ENCODE measurements at regions not wholly inside any gene's neighbourhood (a gene's known extent, or its start where the extent isn't known, plus 50 kb on each side); places are given as distances from the start of the nearest gene placed in this dataset.
"Not testable (repeated sequence)": the region's sequence is repeated elsewhere in the genome, so short reads cannot be mapped to it uniquely, and the experiment has no call there.

- TF ChIP-seq POLR2A (IDR thresholded peaks at IDR 0.05; ENCODE audit: low read depth, low read length): no peak
- DNase-seq (ENCODE audit: insufficient read length, low spot score) (no peak), FAIRE-seq (no peak)
These were observed 131.8 kb upstream of the ENPEP start for GRCh38 chr4:110344165-110344564.

DNA sequence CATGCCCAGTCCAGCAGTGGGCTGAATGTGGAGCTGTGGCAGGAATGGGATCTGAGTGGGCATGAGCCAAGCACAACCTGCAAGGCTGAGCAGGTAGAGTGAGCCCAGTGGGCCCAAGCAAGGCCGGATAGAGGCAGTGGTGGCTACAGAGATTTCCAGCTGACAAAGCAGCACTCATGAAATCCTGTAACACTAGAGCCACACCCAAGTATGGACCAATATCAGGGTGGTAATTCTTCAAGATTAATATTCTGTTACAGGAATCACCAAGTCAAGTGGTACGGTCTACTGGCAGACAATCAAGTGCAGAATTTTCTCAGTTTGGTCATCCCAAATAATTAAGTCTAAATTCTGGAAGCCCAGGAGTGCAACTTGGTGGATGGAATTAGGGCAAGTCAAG lies 132.4 kb upstream of the ENPEP start:
- TF ChIP-seq POLR2A (IDR thresholded peaks at IDR 0.05; ENCODE audit: low read depth, low read length): no peak
- FAIRE-seq (no peak), DNase-seq (ENCODE audit: insufficient read length, low spot score) (no peak)

GRCh38 chr4:110341118-110341517 lies 134.8 kb upstream of the ENPEP start:
- FAIRE-seq; DNase-seq (ENCODE audit: insufficient read length, low spot score): not testable (repeated sequence)

DNA sequence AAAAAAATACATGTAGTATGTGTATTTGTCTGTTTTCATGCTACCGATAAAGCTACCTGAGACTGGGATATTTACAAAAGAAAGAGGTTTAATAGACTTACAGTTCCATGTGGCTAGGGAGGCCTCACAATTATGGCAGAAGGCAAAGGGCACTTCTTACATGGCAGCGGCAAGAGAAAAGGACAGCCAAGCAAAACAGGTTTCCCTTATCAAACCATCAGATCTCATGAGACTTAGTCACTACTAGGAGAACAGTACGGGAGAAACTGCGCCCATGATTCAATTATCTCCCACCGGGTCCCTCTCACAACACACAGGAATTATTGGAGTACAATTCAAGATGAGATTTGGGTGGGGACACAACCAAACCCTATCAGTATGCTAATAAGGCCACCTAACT lies 137.0 kb upstream of the ELOVL6 start:
- FAIRE-seq (no peak), DNase-seq (ENCODE audit: insufficient read length, low spot score) (no peak)
- TF ChIP-seq POLR2A (IDR thresholded peaks at IDR 0.05; ENCODE audit: low read depth, low read length): no peak

DNA sequence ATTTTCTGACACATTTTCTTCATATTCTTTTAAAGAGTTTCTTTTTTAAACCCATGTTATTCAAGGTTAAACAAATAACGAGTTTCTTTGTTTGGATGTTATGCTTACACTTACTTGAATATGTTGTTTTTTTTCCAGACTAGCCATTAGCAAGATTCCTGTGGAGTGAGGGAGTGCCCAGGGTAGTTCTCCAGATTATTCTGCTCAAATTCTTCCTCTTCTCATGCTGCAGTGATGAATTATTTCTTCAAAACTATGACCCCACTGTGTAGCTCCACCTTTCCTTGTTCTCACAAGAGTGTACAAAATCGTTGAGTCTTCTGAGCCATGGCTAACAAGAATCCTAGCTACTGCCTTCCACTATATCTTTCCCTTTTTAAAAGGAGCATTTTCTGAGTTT lies 134.1 kb upstream of the ELOVL6 start:
- no peak for FAIRE-seq
- DNase-seq (ENCODE audit: insufficient read length, low spot score): no peak
- TF ChIP-seq POLR2A (IDR thresholded peaks at IDR 0.05; ENCODE audit: low read depth, low read length): no peak

DNA sequence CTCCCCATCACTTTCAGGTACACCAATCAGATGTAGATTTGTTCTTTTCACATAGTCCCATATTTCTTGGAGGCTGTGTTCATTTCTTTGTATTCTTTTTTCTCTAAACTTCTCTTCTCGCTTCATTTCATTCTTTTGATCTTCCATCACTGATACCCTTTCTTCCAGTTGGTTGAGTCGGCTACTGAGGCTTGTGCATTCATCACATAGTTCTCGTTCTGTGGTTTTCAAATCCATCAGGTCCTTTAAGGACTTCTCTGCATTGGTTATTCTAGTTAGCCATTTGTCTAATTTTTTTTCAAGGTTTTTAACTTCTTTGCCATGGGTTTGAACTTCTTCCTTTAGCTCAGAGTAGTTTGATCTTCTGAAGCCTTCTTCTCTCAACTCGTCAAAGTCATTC lies 128.0 kb upstream of the ELOVL6 start:
- FAIRE-seq: not testable (repeated sequence)

DNA sequence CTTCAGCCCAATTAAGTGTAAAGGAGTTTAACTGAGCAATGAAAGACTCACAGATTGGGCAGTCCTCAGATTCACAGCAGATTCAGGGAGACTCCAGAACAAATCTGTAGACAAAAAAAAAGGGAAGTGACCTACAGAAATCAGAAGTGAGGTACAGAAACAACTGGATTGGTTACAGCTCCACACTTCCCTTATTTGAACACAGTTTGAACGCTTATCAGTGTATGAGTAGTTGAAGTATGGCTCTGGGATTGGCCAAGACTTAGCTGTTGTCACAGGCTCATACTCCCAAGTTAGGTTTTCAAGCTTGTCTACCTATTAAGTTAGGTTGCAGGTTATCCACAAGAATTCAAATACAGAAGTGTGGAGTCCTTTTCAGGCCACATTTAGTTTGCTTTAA lies 112.4 kb upstream of the ELOVL6 start:
- no peak for TF ChIP-seq POLR2A (IDR thresholded peaks at IDR 0.05; ENCODE audit: low read depth, low read length)
- FAIRE-seq: no peak
- DNase-seq (ENCODE audit: insufficient read length, low spot score): no peak

More for the DNA sequence above, 128.0 kb upstream of the ELOVL6 start:
- not testable (repeated sequence) for DNase-seq (ENCODE audit: insufficient read length, low spot score)

- DNase-seq (ENCODE audit: insufficient read length, low spot score) (no peak), FAIRE-seq (no peak)
- TF ChIP-seq POLR2A (IDR thresholded peaks at IDR 0.05; ENCODE audit: low read depth, low read length): no peak
These were observed 111.3 kb upstream of the ELOVL6 start for GRCh38 chr4:110309675-110310074.

- FAIRE-seq: no peak
- no peak for DNase-seq (ENCODE audit: insufficient read length, low spot score)
- TF ChIP-seq POLR2A (IDR thresholded peaks at IDR 0.05; ENCODE audit: low read depth, low read length): no peak
These were observed 107.9 kb upstream of the ELOVL6 start for GRCh38 chr4:110306303-110306702.

DNA sequence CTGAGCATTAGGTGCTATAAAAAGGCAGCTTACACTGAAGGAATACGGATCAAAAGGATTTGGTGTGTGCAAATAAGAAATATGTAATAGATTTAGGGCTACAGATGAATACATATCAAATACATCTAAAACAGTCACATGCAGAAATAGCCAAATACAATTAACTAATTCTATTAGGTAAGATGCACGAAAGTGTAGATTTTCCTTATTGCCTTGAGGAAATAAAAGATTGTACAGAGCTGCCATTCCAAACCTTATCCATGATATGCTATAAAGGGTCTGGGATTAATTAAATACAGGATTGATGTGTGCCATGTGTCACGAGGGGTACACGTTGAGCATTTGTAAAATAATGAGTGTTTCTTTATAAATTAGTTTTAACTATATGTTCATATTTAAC lies 107.0 kb upstream of the ELOVL6 start:
- FAIRE-seq (no peak), DNase-seq (ENCODE audit: insufficient read length, low spot score) (no peak)
- no peak for TF ChIP-seq POLR2A (IDR thresholded peaks at IDR 0.05; ENCODE audit: low read depth, low read length)

DNA sequence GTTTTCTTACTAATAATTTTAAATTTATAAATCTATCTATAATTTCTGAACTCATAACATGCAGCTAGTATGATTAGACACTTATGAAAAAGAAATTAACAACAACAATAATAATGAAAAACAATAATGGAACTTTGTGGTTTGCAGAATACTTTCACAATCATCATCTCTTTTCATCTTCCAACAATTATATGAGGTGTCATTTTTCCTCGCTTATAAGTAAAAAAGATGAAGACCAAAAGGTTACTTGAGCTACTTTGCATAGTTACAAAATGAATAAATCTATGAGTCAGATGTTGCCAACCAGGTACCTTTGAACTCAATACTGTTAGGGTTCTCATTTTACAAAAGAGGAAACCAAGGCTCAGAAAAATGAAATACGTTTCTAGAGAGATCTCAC lies 98.5 kb upstream of the ELOVL6 start:
- FAIRE-seq (no peak), DNase-seq (ENCODE audit: insufficient read length, low spot score) (no peak)
- TF ChIP-seq POLR2A (IDR thresholded peaks at IDR 0.05; ENCODE audit: low read depth, low read length): no peak

DNA sequence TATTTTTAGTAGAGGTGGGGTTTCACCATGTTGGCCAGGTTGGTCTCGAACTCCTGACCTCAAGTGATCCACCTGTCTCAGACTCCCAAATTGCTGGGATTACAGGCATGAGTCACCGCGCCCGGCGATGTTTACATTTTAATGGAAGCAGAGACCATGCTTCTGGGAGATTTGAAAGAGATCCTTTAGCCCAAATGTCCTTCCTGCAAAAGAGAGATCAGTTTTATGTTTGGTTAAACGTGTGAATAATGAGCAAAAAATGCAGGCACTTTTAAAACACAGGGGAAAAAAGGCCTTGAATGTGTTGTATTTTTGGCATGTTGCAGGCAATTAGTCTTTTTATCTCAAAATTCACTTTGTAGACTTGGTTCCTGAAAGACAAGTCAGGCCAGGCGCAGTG lies 95.8 kb upstream of the ELOVL6 start:
- DNase-seq (ENCODE audit: insufficient read length, low spot score) (no peak), FAIRE-seq (no peak)
- no peak for TF ChIP-seq POLR2A (IDR thresholded peaks at IDR 0.05; ENCODE audit: low read depth, low read length)

DNA sequence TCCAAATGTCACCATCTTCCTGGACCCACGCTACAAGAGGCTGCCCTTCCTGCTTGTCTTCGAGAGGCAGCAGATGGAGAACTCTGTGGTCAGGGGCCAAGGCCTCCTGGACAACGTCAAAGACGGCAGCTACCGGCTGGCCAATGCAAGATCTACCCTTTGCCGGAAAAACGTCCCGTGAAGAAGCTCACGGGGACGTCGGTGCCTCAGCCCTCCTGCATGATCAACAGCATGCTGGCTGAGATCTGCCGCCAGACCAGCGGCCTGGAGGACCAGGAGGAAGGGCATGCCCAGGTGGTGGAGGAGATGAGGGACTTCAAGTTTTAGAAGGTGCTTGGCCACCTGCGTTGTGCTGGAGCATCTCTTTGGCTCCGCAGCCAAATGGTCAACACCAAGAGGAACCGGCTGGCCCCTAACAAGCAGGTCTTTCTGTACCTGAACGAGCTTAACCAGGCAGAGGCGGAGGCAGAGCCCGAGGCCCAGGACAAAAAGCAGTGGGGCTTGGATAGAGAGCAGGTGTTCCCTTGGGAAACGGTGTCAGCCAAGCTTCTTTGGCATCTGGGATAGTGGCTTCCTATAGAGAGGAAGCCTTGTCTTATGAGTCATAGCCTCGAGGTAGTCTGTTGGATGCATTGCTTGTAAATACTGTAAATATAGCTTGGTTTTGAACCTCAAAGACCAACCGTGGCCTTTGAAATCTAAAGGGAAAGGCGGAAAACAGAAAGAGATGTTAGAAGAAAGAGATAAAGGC lies 94.8 kb upstream of the ELOVL6 start:
- no peak for TF ChIP-seq POLR2A (IDR thresholded peaks at IDR 0.05; ENCODE audit: low read depth, low read length)
- DNase-seq (ENCODE audit: insufficient read length, low spot score) (no peak), FAIRE-seq (no peak)

GRCh38 chr4:110290511-110290910 lies 92.1 kb upstream of the ELOVL6 start:
- TF ChIP-seq POLR2A (IDR thresholded peaks at IDR 0.05; ENCODE audit: low read depth, low read length): no peak
- DNase-seq (ENCODE audit: insufficient read length, low spot score): no peak
- no peak for FAIRE-seq

DNA sequence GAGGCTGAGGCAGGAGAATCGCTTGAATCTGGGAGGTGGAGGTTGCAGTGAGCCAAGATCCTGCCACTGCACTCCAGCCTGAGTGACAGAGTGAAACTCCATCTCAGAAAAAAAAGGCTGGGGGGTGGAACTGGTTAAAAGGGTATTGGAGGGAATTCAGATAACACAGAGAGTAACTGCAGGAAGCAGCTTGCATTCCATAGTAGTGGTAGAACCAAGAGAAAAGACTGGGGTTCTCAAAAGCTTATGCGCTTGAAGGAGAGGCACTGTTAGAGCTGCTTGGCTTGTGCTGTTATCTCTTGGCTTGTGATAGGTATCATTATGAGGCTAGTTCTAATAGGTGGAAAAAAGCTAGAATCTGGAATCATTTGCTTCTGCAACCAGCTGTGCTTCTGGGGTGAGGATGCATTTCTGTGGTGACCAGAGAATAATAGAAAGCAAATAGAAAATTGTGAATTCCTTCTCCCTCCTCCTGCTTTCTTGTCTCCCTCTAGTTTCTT lies 91.2 kb upstream of the ELOVL6 start:
- no peak for FAIRE-seq
- TF ChIP-seq POLR2A (IDR thresholded peaks at IDR 0.05; ENCODE audit: low read depth, low read length): no peak
- no peak for DNase-seq (ENCODE audit: insufficient read length, low spot score)

DNA sequence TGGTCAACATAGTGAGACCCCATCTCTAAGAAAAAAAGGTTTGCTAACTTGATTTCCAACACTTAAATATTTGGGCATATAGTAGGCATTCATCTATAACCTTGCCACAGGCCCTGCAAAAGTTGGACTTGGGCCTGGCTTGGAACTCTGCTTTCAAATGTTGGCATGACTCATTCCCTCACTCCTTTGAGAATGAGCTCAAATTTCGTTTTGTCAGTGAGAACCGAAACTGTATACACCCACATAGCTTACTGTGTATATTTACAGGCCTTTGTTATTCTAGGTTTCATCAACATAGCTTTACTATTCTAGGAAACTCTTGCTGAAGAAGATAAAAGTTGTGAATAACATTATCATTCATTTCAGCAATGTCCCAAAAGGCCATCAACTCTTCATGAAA lies 88.7 kb upstream of the ELOVL6 start:
- peak; percentile 84 for FAIRE-seq
- DNase-seq (ENCODE audit: insufficient read length, low spot score): peak; percentile 24
- no peak for TF ChIP-seq POLR2A (IDR thresholded peaks at IDR 0.05; ENCODE audit: low read depth, low read length)
